NAMALWA (cell line): ENCODE measurements at regions not wholly inside any gene's neighbourhood (a gene's known extent, or its start where the extent isn't known, plus 50 kb on each side); places are given as distances from the start of the nearest gene placed in this dataset.

ENCODE experiments used
- DNase-seq: peaks from one replicate; pipeline ENCODE4 v3.0.0-alpha.2; 2015; ENCODE audit warnings: low spot score

DNA sequence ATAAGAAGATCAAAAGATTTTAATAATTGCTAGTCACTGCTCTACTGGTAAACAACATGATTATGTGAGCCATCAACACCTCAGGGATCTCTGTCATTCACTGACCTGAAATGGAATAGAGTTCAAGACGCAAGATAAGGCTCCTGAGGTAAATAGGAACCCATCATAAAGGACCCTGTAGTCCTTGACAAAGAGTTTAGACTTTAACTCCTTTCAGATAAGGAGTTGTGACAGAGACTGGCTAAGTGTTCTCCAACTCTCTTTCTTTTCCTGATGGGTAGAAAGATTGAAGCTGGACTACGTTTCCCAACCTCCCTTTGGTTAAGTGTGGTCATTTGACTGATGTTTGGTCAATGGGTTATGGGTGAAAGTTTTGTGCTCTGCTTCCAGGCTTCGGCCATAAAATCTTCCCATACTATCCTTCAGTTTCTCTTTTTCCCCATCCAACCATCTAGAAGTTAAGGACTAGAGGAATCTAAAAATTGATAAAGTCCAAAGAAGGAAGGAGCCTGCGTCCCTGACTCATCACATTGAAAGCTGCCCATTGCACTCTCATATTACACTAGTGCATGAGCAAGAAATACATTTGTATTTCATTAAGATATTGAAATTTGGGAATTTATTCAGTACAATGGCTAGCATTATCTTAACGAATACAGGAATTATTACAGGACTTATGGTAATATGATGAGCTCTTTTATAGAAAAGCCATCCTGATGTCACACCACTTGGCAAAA lies 293.7 kb upstream of the ACVR2A start:
- DNase-seq = no peak

DNA sequence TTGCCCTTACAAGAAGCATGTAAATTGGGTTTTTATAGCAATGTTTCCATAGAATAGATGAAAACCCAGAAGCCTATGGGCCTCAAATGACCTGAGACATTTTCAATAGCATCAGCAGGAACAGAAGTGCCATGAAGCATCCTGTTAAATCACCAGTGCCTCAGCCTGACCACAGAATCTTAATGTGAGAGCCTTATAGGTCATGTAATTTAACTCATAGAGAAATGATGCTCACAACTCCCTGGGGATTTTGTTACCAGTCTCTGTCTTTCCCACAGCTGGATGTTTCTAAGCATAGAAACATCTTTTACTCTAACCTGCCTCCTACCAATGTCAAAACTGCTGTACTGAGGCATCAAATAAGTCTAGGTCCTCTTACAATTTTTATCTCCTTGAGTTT lies 295.8 kb upstream of the ACVR2A start:
- DNase-seq = no peak

DNA sequence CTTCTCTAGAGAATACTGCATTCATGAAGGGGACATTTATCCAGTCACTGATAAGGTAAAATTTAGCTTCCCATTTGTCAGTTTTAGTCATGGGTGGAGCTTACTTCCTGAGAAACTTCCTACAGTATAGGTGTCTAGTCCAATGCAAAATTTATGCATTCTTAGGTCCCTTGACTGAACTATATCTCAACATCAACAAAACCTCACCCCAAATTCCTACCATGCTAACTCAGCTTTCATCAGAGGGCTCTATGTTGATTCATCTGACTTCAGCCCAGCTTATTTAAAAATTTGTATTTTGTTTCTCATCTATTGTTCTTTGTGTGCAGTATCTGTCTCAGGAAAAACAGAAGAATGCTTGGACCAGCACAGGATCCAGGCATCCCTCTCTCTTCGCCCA lies 296.4 kb upstream of the ACVR2A start:
- DNase-seq = no peak

DNA sequence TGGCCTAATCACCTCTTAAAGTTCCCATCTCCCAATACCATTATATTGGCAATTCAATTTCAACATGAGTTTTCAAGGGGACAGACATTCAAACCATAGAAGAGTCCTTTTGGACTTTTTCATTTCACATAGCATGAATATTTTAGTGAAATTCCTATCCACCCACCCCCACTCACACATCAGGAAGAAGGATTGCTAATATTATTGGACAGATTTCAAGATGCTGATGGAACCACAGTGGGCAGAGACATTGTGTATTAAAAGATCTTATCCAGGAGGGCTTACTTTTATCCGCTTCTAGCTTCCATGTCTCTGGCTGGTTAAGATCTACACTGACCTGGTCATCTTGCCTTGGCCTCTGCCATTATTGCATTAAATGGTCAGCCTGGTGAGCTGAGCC lies 297.4 kb upstream of the ACVR2A start:
- no peak for DNase-seq

DNA sequence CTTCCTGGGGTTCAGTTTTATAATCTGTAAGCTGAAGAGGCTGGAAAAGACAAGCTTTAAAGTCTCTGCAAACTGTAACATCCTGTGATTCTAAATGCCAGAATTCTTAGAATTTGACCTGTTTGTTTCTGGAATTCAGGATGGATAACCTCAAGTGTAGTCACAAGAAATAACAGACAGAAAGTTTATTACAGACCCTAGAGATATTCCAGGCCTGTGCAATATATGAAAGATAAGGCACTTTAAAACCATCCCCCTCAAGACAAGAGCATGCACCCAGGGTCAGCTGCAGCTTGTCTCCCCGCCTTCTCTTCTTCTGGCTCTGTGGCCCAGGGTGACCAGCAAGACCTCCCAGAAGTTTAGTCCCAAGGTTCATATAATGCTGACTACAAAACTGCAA lies 298.7 kb upstream of the ACVR2A start:
- no peak for DNase-seq

DNA sequence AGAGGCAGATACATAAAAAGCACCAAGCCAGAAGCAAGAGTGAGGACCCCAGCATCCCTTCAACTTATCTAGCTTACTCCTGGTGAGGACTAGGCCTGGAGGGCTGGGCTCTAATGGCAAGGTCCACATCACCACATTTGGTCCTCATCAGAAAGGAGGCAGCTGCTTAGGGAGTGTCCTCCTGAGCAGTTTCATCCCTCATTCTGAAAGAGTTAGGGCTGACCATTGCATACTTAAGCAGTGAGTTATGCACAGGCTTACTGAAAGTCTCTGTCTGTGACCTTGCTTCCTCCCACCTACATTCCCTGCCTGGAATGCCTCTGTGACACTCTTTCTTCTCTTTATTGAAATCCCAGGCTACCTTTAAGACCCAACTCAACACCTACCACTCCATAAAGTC lies 301.8 kb upstream of the ACVR2A start:
- no peak for DNase-seq

DNA sequence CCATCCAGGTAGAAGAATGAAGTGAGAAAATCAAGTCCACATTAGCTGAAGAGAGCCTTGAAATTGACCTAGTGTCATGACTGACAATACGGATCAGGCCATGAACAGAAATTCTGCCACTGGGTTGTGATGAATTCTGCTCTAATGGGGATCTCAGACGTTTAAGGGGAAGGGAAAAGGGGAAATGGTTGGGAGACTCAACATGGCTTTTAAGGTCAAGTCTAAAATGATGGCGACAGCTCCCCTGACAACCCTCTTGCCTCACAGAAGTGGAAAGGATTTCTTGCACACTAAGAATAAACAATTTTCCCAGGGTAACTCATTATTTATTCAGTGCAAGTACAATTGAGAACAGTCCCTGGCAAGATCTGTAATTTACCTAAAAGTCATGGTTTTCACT lies 302.5 kb upstream of the ACVR2A start:
- DNase-seq = no peak

DNA sequence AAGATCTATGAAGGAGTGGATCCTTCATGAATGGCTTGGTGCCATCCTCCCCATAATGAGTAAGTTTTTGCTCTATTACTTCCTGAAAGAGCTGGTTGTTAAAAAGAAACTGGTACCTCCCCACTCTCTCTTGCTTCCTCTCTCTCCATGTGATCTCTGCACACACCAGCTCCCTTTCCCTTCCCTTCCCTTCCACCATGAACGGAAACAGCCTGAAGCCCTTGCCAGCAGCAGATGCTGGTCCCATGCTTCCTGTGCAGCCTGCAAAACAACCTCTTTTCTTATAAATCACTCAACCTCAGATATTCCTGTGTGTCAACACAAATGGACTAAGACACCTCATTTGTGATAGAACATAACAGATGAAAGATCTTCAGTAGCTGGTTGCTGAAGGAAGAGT lies 303.5 kb upstream of the ACVR2A start:
- DNase-seq = no peak

DNA sequence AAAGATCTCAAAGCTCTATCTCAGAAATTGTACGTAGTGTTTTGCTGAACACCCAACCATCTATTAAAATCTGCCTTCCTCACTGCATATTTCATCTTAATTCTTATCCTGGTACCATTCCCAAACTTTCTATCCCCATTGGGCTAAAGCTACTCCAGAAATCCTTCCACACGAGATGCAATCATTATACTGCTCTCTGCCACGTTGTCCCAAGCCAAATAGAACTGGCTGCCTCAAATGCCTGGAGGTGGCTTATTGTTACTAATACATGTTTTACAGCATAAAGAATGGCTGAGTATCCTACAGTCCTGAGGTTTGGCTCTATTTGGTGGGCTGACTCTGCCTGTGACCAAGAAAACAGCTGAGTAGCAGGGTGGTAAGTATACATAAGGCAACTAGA lies 306.0 kb upstream of the ACVR2A start:
- no peak for DNase-seq

DNA sequence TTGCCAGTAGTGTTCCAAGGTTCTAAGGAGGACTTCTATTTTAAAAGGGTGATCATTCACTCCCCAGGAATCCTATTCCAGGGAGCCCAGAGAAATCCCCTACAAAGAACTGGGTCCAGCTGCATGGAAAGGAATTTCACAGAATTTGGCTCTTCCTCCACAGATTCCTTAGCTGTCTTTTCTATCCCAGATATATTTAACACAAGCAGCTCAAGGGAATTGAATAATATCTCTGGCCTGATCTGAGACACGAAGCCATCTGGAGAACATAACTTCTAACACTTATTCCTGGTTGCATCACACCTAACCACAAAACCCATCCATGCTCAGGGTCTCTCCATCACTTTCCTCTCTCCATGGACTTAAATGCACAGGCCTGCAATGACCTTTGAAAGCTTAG lies 306.7 kb upstream of the ACVR2A start:
- no peak for DNase-seq

DNA sequence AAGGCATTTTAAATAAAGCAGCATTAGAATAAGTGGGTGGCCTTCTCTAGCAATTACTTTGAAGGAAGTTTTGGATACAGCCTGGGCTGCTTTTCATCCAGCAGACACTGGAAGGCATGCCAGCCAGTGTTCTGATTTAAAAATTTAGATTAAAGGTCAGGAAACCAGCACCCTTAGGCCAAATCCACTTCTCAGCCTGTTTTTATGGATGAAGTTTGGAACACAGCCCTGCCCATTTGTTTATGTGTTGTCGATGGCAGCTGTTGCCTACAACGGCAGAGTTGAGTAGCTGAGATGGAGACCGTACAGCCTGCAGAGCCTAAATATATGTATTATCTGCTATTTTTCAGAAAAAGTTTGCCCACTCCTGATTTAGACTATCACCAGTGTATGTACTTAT lies 313.6 kb upstream of the ACVR2A start:
- DNase-seq = no peak

DNA sequence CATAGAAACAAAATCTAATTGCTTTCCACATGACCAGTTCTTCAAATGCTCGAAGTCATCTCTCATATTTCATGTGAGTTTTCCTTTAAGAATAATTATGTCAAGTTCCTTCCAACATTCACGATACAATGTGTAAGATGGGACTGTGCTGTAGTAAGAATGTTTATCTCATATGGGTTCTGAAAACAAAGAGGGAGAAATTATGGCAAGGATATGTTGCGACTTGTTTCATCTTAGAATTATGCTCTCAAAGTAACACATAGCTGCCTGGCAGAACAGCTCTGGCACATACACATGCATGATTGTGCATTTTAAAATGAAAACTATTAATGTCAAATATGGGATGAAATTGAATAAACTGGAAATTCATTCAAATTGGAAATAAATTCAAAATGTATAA lies 314.8 kb upstream of the ACVR2A start:
- no peak for DNase-seq

DNA sequence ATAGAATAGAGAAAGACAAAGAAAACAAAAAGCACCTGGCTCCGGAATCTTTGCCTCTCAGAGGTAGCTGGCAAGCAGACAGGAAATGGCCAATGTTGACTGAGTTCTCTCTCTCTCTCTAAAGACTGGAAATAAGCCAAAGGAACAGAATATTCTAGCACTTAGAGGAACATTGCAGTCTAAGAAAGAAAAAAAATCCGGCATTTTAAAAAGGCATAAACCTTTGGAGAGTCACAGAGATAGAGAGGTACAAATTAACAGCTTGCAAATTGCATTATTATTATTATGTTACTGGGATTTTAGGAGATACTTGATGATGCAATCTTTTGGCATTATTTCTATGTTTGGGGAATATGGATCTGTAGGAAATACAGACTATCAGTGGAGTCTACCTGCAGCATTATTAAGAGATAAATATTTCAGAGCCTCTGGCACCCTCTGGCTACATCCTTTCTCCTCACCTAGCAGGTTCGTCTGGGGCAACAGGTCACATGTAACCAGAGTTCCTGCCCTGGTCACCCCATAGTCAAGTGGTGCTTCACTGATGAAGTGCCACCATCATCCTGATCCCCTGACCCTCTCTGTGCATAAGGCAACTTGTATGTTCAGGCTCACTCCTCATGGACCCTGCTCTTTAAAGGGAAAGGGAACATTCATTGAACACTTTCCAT lies 318.9 kb upstream of the ACVR2A start:
- DNase-seq = no peak

DNA sequence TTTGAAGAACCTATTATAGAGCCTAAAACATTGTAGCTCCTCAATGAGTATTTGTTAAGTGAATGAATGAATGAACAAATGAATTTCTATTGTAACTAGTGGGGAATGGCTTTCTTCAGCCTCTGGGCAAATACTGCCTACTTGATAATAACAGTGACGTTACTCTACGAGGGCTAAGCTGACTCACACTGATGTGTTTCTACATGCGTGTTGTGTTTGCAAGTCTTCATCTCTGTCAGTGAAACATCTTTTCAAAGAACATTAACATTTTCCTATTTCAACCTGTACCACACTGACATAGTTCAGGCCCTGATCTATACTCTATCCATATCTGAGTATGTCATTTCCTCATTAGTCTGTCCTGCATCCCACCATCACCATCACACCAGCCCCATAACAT lies 319.9 kb upstream of the ACVR2A start:
- DNase-seq = no peak

DNA sequence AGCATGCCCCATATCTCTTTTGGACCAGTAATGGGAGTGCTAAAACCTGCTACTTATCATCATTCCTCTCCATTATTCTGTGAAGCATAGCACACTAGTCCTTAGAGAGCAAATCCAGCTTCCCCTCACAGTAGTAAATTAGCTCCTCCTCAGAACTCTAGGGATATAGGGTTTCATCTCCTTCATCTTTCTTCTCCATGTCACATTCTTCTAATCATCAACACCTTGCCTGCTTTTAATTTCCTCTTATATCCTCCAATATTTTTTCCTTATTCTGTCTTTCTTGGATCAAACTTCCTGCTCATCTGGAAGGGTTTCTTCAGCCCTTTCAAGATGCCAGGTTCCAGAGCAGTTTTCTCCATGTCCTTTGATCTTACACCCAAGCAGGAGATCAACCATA lies 321.4 kb upstream of the ACVR2A start:
- DNase-seq = no peak

DNA sequence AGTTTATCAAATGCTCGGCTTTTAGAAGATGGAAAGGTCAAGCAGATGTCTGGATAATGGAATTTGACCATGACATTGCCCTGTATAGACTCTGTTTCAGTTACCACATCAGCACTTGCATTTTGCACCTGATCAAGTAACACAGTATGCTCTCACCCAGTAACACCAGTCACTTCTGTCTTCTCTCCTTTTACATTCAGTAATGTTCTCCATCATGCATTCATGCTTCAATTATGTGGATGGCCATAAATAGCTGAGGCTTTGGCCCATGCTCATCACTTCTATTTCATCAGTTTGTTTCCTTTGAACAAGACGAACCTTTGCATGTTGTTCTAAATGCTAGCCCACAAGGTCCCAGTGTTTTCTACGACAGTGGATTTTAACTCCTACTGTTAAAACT lies 322.9 kb upstream of the ACVR2A start:
- DNase-seq = no peak

DNA sequence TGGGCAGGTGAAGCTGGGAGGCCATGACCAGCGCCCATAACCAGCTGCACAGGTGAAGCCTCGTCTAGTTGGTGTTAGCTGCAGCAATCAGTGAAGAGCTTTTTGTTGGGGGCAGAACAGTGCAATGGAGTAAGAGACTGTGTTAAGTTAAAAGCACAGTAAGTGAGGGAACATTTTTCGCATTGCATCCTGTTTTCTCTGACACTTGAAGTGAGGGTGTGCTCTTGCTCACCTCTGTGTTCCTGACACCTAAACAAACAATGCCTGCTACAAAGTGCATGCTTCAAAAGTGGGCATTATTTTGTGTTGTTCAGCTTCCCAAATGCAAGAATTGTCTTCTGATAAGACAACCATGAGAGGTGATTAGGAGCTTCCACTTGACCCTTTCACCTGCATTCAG lies 324.0 kb upstream of the ACVR2A start:
- DNase-seq = no peak

DNA sequence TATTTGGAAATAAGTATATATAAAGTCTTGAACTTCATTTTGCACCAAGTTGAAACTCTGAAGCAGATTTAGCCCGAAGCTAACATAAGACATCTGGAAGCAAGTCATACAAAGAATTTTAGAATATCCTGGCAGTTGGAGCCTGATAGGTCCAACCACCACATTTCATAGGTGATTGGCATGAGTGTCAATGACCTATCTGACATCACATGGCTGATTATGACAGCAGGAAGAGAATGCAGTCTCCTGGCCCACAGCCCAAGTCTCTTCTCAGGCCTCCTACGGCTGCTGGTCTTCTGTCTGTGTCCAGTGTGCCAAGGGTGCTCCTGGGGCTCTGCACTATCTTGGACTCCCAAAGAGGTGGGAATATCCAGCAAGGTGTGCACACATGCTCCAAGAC lies 325.7 kb upstream of the ACVR2A start:
- DNase-seq = no peak

DNA sequence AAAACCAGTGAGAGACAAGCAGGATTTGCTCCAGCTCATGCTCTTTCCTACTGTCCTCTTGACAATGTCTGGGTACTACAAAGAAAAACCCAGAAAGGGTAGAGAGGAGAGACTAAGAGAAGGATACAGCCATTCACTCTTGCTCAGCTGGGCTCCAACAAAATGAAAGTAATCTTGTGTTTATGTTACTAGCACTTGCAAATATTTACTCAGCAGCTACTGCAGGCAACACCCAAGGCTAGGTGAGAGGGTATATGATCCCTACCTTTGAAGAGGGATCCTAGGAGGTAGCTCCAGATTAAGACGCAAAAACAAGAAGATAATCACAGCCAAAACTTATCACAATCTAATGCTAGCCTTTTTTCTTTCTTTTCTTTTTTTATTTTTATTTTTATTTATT lies 329.6 kb upstream of the ACVR2A start:
- no peak for DNase-seq

DNA sequence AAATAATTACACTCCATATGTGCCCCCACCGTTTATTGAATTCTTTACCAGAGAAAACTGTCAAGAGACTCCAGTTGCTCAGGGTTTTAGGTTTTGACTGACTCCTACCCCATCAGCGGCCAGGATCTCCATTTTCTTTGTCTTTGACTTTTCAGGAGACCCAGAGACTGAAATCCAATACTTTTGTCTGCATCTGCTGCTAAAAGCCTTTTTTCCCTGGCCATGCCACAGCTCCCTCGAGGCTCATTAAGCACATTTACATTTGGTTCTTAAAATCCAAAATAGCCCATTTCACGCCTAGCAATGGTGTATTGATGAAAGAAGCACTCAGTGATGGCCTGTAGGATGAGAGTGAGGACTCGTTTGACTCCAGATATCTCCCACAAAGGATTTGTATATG lies 332.6 kb upstream of the ACVR2A start:
- DNase-seq = no peak

DNA sequence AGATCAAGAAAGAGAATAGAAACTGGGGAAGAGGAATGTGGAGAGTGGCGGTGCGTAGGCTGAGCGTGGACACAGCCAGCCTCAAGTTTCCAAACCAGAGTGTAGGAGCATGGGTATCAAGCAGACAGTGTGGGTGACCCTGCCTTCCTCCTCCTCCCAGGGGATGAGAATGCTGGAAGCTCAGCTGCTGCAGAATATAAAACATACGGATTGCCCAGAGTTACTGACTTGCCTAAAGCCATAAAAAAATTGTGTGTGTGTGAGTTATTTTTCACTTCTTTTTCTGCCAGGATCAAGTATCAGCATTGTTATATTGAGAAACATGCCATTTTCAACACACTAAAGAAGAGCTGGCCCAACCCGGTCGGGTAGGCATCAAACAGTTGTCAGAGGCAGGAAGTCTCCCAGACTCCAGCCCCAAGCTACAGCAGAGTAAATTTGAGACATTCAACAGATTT lies 333.3 kb upstream of the ACVR2A start:
- no peak for DNase-seq

DNA sequence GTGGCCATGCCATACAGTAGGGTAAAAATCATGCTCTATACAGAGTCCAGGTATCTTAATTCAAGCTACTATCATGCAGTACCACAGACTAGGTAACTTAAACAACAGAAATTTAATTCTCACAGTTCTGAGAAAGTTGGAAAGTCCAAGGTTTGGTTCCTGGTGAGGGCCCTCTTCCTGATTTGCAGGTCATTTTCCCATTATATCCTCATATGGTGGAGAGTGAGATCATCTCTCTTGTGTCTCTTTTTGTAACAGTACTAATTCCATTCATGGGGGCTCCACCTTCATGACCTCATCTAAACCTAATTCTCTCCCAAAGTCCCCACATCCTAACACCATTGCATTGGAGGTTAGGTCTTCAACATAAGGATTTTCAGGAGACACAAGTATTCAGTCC lies 335.0 kb upstream of the ACVR2A start:
- DNase-seq = no peak

DNA sequence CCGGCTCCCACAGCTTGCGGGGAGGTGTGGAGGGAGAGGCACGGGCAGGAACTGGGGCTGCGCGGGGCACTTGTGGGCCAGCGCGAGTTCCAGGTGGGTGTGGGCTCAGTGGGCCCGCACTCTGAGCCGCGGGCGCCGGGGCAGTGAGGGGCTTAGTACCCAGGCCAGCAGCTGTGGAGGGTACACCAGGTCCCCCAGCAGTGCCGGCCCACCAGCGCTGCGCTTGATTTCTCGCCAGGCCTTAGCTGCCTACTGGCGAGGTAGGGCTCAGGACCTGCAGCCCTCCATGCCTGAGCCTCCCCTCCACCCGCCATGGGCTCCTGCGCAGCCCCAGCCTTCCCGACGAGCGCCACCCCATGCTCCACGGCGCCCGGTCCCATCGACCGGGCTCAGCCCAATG lies 337.9 kb upstream of the ACVR2A start:
- no peak for DNase-seq

DNA sequence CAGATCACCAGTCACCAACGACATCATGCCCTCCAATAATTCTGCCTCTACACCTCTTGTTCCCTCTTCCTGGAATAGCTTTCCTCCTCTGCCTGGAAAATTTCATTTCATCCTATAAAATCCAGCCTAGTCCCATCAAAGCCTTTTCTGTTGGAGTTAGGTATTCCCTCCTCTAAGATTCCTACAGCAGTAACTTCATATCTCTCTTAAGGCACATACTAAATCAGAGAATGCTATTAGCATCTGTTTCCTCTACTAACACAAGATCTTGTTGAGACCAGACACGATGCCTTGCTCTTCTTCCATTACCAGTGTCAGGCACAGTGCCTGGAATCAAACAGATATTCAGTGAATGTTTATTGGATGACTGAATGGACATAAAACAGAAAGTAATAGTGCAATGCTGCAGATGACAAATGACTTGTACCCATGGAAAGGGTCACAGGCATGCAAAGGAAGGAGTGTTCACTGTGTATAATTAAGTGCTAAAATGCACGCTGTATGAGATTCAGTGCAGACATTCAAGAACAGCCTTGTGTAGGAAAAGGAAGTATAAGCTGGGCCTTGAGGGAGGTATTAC lies 342.0 kb upstream of the ACVR2A start:
- DNase-seq = no peak
